ENCODE measurements at regions not wholly inside any gene's neighbourhood (a gene's known extent, or its start where the extent isn't known, plus 50 kb on each side); places are given as distances from the start of the nearest gene placed in this dataset.

- TF ChIP-seq CTCF (conservative IDR thresholded peaks at IDR 0.05) = no peak
- no peak overlapping the region for H3K27ac ChIP-seq
Observed at GRCh38 chr7:49295146-49295545, 370.8 kb downstream of the CDC14C start.

- no peak for TF ChIP-seq CTCF (conservative IDR thresholded peaks at IDR 0.05)
- no peak overlapping the region for H3K27ac ChIP-seq
Observed at GRCh38 chr7:49297958-49298357, 373.6 kb downstream of the CDC14C start.

- H3K27ac ChIP-seq = no peak overlapping the region
- no peak for TF ChIP-seq CTCF (conservative IDR thresholded peaks at IDR 0.05)
Observed at GRCh38 chr7:49308787-49309186, 384.4 kb downstream of the CDC14C start.

- H3K27ac ChIP-seq = no peak overlapping the region
- no peak for TF ChIP-seq CTCF (conservative IDR thresholded peaks at IDR 0.05)
Observed at GRCh38 chr7:49320083-49320482, 395.7 kb downstream of the CDC14C start.

- H3K27ac ChIP-seq = no peak overlapping the region
- TF ChIP-seq CTCF (conservative IDR thresholded peaks at IDR 0.05) = no peak
Observed at GRCh38 chr7:49321843-49322242, 397.5 kb downstream of the CDC14C start.

GRCh38 chr7:49322476-49322875, 398.1 kb downstream of the CDC14C start:
- H3K27ac ChIP-seq = no peak overlapping the region
- TF ChIP-seq CTCF (conservative IDR thresholded peaks at IDR 0.05) = no peak

- no peak overlapping the region for H3K27ac ChIP-seq
- no peak for TF ChIP-seq CTCF (conservative IDR thresholded peaks at IDR 0.05)
Observed at GRCh38 chr7:49324040-49324439, 399.7 kb downstream of the CDC14C start.

GRCh38 chr7:49324707-49325106, 400.4 kb downstream of the CDC14C start:
- peak; percentile 81 for TF ChIP-seq CTCF (conservative IDR thresholded peaks at IDR 0.05)
- no peak overlapping the region for H3K27ac ChIP-seq

Data from VCaP (cell line).